Cardiac septum (tissue), 1 donor: ENCODE measurements at regions not wholly inside any gene's neighbourhood (a gene's known extent, or its start where the extent isn't known, plus 50 kb on each side); places are given as distances from the start of the nearest gene placed in this dataset.

Experiments
- DNase-seq: peaks from one replicate; pipeline ENCODE4 v3.0.0-alpha.2; 2020; ENCODE audit warnings: low spot score
- intact Hi-C: fragments of 100-400 bp; cut with DNase I; formaldehyde crosslinking; loops from one replicate; pipeline ENCODE4 v1.14.0; 2022
- donor health status: DM: no; HTN: no; CAD: no.

GRCh38 chr10:4482659-4483058 is 343.3 kb upstream of the AKR1E2 start:
- DNase-seq, result no peak
- intact Hi-C loops, result no loop called here

- DNase-seq, result no peak
- intact Hi-C loops, result no loop called here
Measured at GRCh38 chr10:4481192-4481591, 344.8 kb upstream of the AKR1E2 start.

GRCh38 chr10:4479342-4479741 is 346.7 kb upstream of the AKR1E2 start:
- DNase-seq, result no peak
- intact Hi-C loops, result no loop called here

- DNase-seq, result no peak
- intact Hi-C loops, result no loop called here
Measured at GRCh38 chr10:4477664-4478063, 348.3 kb upstream of the AKR1E2 start.

- intact Hi-C loops, result no loop called here
- DNase-seq, result no peak
Measured at GRCh38 chr10:4475827-4476490, 350.0 kb upstream of the AKR1E2 start.

- no peak for DNase-seq
- intact Hi-C loops, result no loop called here
Measured at GRCh38 chr10:4474829-4475228, 351.2 kb upstream of the AKR1E2 start.

- no peak for DNase-seq
- intact Hi-C loops, result no loop called here
Measured at GRCh38 chr10:4473977-4474376, 352.0 kb upstream of the AKR1E2 start.

GRCh38 chr10:4472190-4472904 is 353.7 kb upstream of the AKR1E2 start:
- intact Hi-C loops, result no loop called here
- no peak for DNase-seq

- DNase-seq, result no peak
- intact Hi-C loops, result no loop called here
Measured at GRCh38 chr10:4470231-4470835, 355.7 kb upstream of the AKR1E2 start.

- no peak for DNase-seq
Measured at GRCh38 chr10:4467481-4467880, 358.5 kb upstream of the AKR1E2 start.

GRCh38 chr10:4460267-4460666 is 365.7 kb upstream of the AKR1E2 start:
- intact Hi-C loops, result no loop called here
- no peak for DNase-seq

More at GRCh38 chr10:4467481-4467880, 358.5 kb upstream of the AKR1E2 start:
- intact Hi-C loops, result no loop called here

GRCh38 chr10:4459531-4459930 is 366.5 kb upstream of the AKR1E2 start:
- intact Hi-C loops, result no loop called here
- DNase-seq, result no peak

- no peak for DNase-seq
- intact Hi-C loops, result no loop called here
Measured at GRCh38 chr10:4457597-4457996, 368.4 kb upstream of the AKR1E2 start.

- no peak for DNase-seq
- intact Hi-C loops, result no loop called here
Measured at GRCh38 chr10:4456776-4457175, 369.2 kb upstream of the AKR1E2 start.

GRCh38 chr10:4456279-4456678 is 369.7 kb upstream of the AKR1E2 start:
- intact Hi-C loops, result no loop called here
- DNase-seq, result no peak

GRCh38 chr10:4453950-4454349 is 372.1 kb upstream of the AKR1E2 start:
- intact Hi-C loops, result no loop called here
- no peak for DNase-seq

- DNase-seq, result no peak
- intact Hi-C loops, result no loop called here
Measured at GRCh38 chr10:4453276-4453675, 372.7 kb upstream of the AKR1E2 start.

GRCh38 chr10:4450981-4451908 is 374.8 kb upstream of the AKR1E2 start:
- DNase-seq, result no peak
- intact Hi-C loops, result no loop called here

GRCh38 chr10:4450169-4450568 is 375.8 kb upstream of the AKR1E2 start:
- DNase-seq, result no peak
- intact Hi-C loops, result no loop called here

GRCh38 chr10:4448030-4448429 is 378.0 kb upstream of the AKR1E2 start:
- DNase-seq, result no peak
- intact Hi-C loops, result no loop called here
